GM12865 (cell line): ENCODE measurements at regions not wholly inside any gene's neighbourhood (a gene's known extent, or its start where the extent isn't known, plus 50 kb on each side); places are given as distances from the start of the nearest gene placed in this dataset.

Experiments
- DNase-seq: peaks from one replicate; pipeline ENCODE4 v3.0.0; 2010; ENCODE audit warnings: low read depth
- H3K4me3 ChIP-seq: 2 replicates; pipeline ENCODE4 v1.5.1; 2011; ENCODE audit warnings: mild to moderate bottlenecking, low read depth, low read length, control low read depth
- TF ChIP-seq, protein P1 (sequence below): IDR thresholded peaks from 2 replicates; pipeline ENCODE4 v1.5.1; 2011; ENCODE audit warnings: low read length, control low read depth, low read depth, inconsistent platforms; ENCODE audit not compliant: insufficient read depth; ENCODE audit errors: missing control alignments

DNA sequence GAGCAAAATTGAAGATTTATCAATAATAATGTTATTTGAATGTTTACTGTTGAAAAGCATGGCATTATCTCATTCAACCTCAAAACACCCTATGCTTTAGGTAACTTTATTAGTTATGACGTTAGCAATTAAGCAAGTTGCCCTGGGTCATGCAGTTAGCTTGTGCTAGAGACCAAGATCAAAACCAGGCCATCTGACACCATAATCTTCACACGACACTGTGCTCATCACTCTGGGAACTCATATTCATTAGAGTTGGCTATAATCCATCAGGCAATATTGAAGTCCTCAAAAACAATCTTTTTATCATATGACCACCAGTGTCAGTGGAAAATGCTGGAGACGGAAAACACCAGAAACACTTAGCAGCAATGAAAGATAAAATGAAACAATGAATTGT lies 253.5 kb downstream of the PCDH20 start:
- TF ChIP-seq, protein P1, sequence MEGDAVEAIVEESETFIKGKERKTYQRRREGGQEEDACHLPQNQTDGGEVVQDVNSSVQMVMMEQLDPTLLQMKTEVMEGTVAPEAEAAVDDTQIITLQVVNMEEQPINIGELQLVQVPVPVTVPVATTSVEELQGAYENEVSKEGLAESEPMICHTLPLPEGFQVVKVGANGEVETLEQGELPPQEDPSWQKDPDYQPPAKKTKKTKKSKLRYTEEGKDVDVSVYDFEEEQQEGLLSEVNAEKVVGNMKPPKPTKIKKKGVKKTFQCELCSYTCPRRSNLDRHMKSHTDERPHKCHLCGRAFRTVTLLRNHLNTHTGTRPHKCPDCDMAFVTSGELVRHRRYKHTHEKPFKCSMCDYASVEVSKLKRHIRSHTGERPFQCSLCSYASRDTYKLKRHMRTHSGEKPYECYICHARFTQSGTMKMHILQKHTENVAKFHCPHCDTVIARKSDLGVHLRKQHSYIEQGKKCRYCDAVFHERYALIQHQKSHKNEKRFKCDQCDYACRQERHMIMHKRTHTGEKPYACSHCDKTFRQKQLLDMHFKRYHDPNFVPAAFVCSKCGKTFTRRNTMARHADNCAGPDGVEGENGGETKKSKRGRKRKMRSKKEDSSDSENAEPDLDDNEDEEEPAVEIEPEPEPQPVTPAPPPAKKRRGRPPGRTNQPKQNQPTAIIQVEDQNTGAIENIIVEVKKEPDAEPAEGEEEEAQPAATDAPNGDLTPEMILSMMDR = no peak
- no peak overlapping the region for H3K4me3 ChIP-seq
- no peak for DNase-seq

DNA sequence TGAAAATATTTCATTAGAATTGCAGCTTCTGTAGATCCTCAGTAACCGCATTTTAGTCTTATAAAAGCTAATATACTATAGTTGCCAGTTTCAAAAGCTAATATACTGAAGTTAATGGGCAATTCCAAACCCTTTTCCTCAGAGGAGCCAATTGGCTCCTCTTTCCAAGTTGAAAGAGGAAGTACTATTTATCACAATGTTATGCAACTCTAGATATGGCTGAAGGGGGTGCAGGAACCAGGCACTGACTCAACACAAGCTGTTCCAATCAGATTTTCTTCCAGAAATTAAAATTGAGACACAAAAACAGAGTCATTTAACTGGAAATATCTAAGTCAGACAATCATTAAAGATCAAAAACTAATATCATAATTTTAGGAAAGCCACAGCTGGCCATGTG lies 258.9 kb downstream of the PCDH20 start:
- DNase-seq = no peak
- H3K4me3 ChIP-seq = no peak overlapping the region
- TF ChIP-seq, protein P1 = no peak

DNA sequence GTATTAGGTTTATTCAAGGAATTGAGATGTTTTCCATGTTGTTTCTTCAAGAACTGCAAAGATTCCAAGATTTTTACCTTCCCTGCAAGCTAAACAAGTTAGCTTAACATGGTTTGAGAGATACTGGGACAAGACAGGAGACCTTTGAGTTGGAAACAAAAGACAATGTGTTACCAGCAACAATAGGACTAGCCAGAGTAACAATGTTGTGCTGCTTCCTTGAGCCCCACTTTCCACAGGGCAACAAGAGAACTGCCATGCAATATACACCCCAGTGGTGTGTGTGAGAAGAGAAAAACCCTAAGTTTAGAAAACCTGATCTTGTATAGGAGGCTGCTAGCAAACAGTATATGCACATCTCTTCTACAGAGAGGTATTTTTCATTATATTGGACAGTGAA lies 264.6 kb downstream of the PCDH20 start:
- TF ChIP-seq, protein P1 = no peak
- H3K4me3 ChIP-seq = no peak overlapping the region
- no peak for DNase-seq

GRCh38 chr13:61149331-61149730 lies 266.3 kb downstream of the PCDH20 start:
- no peak overlapping the region for H3K4me3 ChIP-seq
- DNase-seq = no peak
- TF ChIP-seq, protein P1 = no peak

- no peak for DNase-seq
Observed at GRCh38 chr13:61148691-61149315, 266.8 kb downstream of the PCDH20 start.

GRCh38 chr13:61148211-61148610 lies 267.4 kb downstream of the PCDH20 start:
- TF ChIP-seq, protein P1 = no peak
- no peak overlapping the region for H3K4me3 ChIP-seq
- DNase-seq = no peak

More at GRCh38 chr13:61148691-61149315, 266.8 kb downstream of the PCDH20 start:
- no peak overlapping the region for H3K4me3 ChIP-seq
- TF ChIP-seq, protein P1 = no peak

DNA sequence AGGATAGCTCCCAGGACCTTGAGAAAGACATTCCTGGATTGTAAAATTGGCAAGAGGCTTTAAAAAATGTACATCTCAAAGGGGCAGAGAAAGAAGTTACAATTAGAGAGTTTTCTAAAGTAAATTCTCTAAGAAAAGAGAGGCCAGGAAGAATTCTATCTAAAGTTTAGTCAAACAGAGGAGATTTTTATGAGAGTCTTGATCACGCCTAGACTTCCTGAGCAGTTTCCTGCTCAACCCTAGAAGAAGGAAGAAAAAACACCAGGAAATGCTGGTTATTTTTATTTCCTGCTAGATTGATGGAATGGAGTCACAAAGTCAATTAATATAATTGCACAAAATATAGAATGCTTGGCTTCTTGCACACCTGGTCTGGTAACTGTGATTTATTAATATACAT lies 269.1 kb downstream of the PCDH20 start:
- no peak for DNase-seq
- H3K4me3 ChIP-seq = no peak overlapping the region
- TF ChIP-seq, protein P1 = no peak
